Endothelial cell (in vitro differentiated cells): ENCODE measurements at regions not wholly inside any gene's neighbourhood (a gene's known extent, or its start where the extent isn't known, plus 50 kb on each side); places are given as distances from the start of the nearest gene placed in this dataset.

Experiments used
- DNase-seq: peaks from one replicate; pipeline ENCODE4 v3.0.0; 2021; ENCODE audit warnings: low spot score
- H3K27ac Mint-ChIP-seq: one replicate; pipeline ENCODE4 v1.8.0; 2021; ENCODE audit warnings: mixed read lengths, inconsistent platforms; ENCODE audit not compliant: unreplicated experiment
- H3K27me3 Mint-ChIP-seq: one replicate; pipeline ENCODE4 v1.8.0; 2021; ENCODE audit warnings: mild to moderate bottlenecking, moderate library complexity, mixed read lengths, inconsistent platforms; ENCODE audit not compliant: unreplicated experiment
- H3K36me3 Mint-ChIP-seq: one replicate; pipeline ENCODE4 v1.8.0; 2021; ENCODE audit warnings: mild to moderate bottlenecking, low read depth, mixed read lengths, inconsistent platforms; ENCODE audit not compliant: unreplicated experiment
- H3K4me1 Mint-ChIP-seq: one replicate; pipeline ENCODE4 v1.8.0; 2021; ENCODE audit warnings: mild to moderate bottlenecking, mixed read lengths, inconsistent platforms; ENCODE audit not compliant: unreplicated experiment
- H3K4me3 Mint-ChIP-seq: one replicate; pipeline ENCODE4 v1.8.0; 2021; ENCODE audit warnings: mild to moderate bottlenecking, mixed read lengths, inconsistent platforms; ENCODE audit not compliant: unreplicated experiment
- H3K9me3 Mint-ChIP-seq: one replicate; pipeline ENCODE4 v1.8.0; 2021; ENCODE audit warnings: mixed read lengths, inconsistent platforms; ENCODE audit not compliant: unreplicated experiment
- CTCF ChIP-seq: fragments of 200-600 bp; sonication (generic); IDR thresholded peaks from one replicate; pipeline ENCODE4 v1.5.0; 2021; ENCODE audit warnings: antibody characterized with exemption; ENCODE audit not compliant: unreplicated experiment

GRCh38 chr5:8805653-8806052 lies 740.2 kb downstream of the SEMA5A start:
- DNase-seq = no peak
- H3K9me3 Mint-ChIP-seq = peaks cover 7% of the 10 kb centered on the region

GRCh38 chr5:8807636-8808035 lies 738.2 kb downstream of the SEMA5A start:
- Mint-ChIP-seq H3K4me1 (no peaks in the 10 kb centered on the region), H3K4me3 (no peak overlapping the region), H3K36me3 (peaks cover 5% of the 10 kb centered on the region), H3K9me3 (peaks cover 7% of the 10 kb centered on the region), H3K27ac (no peak overlapping the region), H3K27me3 (no peaks in the 10 kb centered on the region)
- TF ChIP-seq CTCF = no peak
- DNase-seq = no peak

More at GRCh38 chr5:8805653-8806052, 740.2 kb downstream of the SEMA5A start:
- no peak for TF ChIP-seq CTCF
- no peak overlapping the region for H3K27ac Mint-ChIP-seq
- no peak overlapping the region for H3K4me3 Mint-ChIP-seq
- H3K4me1 Mint-ChIP-seq = no peaks in the 10 kb centered on the region
- H3K27me3 Mint-ChIP-seq = no peaks in the 10 kb centered on the region
- peaks cover 5% of the 10 kb centered on the region for H3K36me3 Mint-ChIP-seq

GRCh38 chr5:8811581-8811980 lies 734.3 kb downstream of the SEMA5A start:
- no peak for TF ChIP-seq CTCF
- Mint-ChIP-seq H3K27me3 (peaks cover under 1% of the 10 kb centered on the region), H3K27ac (no peak overlapping the region), H3K4me3 (no peak overlapping the region), H3K9me3 (peaks cover 5% of the 10 kb centered on the region), H3K4me1 (no peaks in the 10 kb centered on the region), H3K36me3 (no peaks in the 10 kb centered on the region)
- DNase-seq = no peak

- H3K36me3 Mint-ChIP-seq = no peaks in the 10 kb centered on the region
- H3K27ac Mint-ChIP-seq = no peak overlapping the region
Measured at GRCh38 chr5:8813180-8813579, 732.7 kb downstream of the SEMA5A start.

GRCh38 chr5:8814105-8814504 lies 731.8 kb downstream of the SEMA5A start:
- Mint-ChIP-seq H3K27me3 (peaks cover 2% of the 10 kb centered on the region), H3K27ac (no peak overlapping the region), H3K4me3 (no peak overlapping the region), H3K9me3 (peaks cover 8% of the 10 kb centered on the region), H3K4me1 (no peaks in the 10 kb centered on the region), H3K36me3 (no peaks in the 10 kb centered on the region)
- no peak for DNase-seq
- TF ChIP-seq CTCF = no peak

More at GRCh38 chr5:8813180-8813579, 732.7 kb downstream of the SEMA5A start:
- Mint-ChIP-seq H3K27me3 (peaks cover 2% of the 10 kb centered on the region), H3K4me1 (no peaks in the 10 kb centered on the region), H3K4me3 (no peak overlapping the region), H3K9me3 (peaks cover 8% of the 10 kb centered on the region)
- DNase-seq = no peak
- no peak for TF ChIP-seq CTCF
